GM19351 (cell line): ENCODE measurements at regions not wholly inside any gene's neighbourhood (a gene's known extent, or its start where the extent isn't known, plus 50 kb on each side); places are given as distances from the start of the nearest gene placed in this dataset.

ENCODE experiments used
- ATAC-seq: cut with Tn5 transposase; IDR thresholded peaks from one replicate; pipeline ENCODE4 v1.9.1; 2021; ENCODE audit warnings: mild to moderate bottlenecking, moderate library complexity; ENCODE audit not compliant: unreplicated experiment

- ATAC-seq = peak; percentile 100
Observed at GRCh38 chr7:127447326-127447945, 54.9 kb upstream of the ZNF800 start.

DNA sequence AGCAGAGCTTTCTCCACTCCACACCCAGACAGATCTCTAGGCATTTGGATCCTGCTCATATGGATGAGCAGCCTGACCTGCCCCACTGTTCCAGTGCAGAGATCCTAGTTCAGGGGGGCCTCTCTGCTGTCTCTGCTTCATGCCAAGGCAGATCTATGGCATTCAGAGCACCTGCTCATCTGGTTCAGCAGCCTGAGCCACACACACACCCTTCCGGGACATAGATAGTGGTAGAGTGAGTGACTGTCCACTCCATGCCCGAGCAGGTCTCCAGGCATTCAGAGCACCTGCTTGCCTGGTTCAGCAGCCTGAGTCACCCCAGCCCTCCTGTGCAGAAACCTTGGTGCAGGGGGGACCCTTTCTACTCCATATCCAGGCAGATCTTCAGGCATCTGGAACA is 54.3 kb upstream of the ZNF800 start:
- ATAC-seq = no peak
